GM12878 (cell line): ENCODE measurements at regions not wholly inside any gene's neighbourhood (a gene's known extent, or its start where the extent isn't known, plus 50 kb on each side); places are given as distances from the start of the nearest gene placed in this dataset.

Source experiments
- ATAC-seq: fragments of 200-7000 bp; cut with Tn5 transposase; 3 replicates; pipeline ENCODE4 v1.9.1; 2020; ENCODE audit warnings: mild to moderate bottlenecking, moderate library complexity
- BruUV-seq: library from RNA; stranded (reverse); fragments of 400-500 nt; replicated peaks from 2 replicates; lab custom pipeline; 2021; lab: Mats Ljungman, UMichigan
- CTCF ChIA-PET: fragments of 300-600 bp; sonication (Branson Sonifier 250); formaldehyde crosslinking; extraction: SDS; loops from one replicate; lab custom pipeline; 2021; ENCODE audit warnings: inconsistent platforms; lab: Yijun Ruan, JAX
- POLR2A ChIA-PET: fragments of 350-600 bp; formaldehyde crosslinking; extraction: SDS; loops from one replicate; lab custom pipeline; 2021; ENCODE audit warnings: inconsistent platforms; lab: Charles Lee
- RAD21 ChIA-PET: fragments of 300-600 bp; sonication (Branson Sonifier 250); formaldehyde crosslinking; loops from one replicate; lab custom pipeline; 2023; ENCODE audit warnings: antibody characterized with exemption; ENCODE audit not compliant: unreplicated experiment; lab: Charles Lee
- SMC1A ChIA-PET: fragments of 300-600 bp; sonication (Branson Sonifier 250); formaldehyde crosslinking; loops from one replicate; lab custom pipeline; 2023; ENCODE audit not compliant: unreplicated experiment, uncharacterized antibody; lab: Charles Lee
- DNase-seq: peaks from one replicate; pipeline ENCODE4 v3.0.0-alpha.2; 2011; ENCODE audit warnings: low read depth, low spot score
- FAIRE-seq: peaks from 3 replicates; lab custom pipeline; 2011; peaks lifted over from hg19 to GRCh38; lab: Jason Lieb, UNC
- H2AFZ ChIP-seq: 2 replicates; pipeline ENCODE4 v1.6.0; 2011; ENCODE audit warnings: low read depth, low read length, control low read depth; ENCODE audit not compliant: control insufficient read depth
- H3K27ac ChIP-seq: 2 replicates; pipeline ENCODE4 v1.5.1; 2011; ENCODE audit warnings: control low read depth; ENCODE audit not compliant: control insufficient read depth, insufficient read depth
- H3K27me3 ChIP-seq, 2 experiments: replicated peaks in 1 of 2; 2 replicates each; pipeline versions ENCODE4 v1.6.0 to v1.6.1; 2011; ENCODE audit warnings: low read length in 1 of 2; ENCODE audit not compliant: control insufficient read depth in 2 of 2, insufficient read depth in 2 of 2
- H3K36me3 ChIP-seq, 2 experiments: 2 replicates each; pipeline ENCODE4 v1.5.1; 2011; ENCODE audit warnings: low read length in 1 of 2; ENCODE audit not compliant: control insufficient read depth in 2 of 2, insufficient read depth in 2 of 2
- H3K4me1 ChIP-seq: 2 replicates; pipeline ENCODE4 v1.6.1; 2011; ENCODE audit warnings: mild to moderate bottlenecking, low read length, moderate library complexity, mixed read lengths; ENCODE audit not compliant: control insufficient read depth, insufficient read depth
- H3K4me2 ChIP-seq: 2 replicates; pipeline ENCODE4 v1.6.0; 2011; ENCODE audit warnings: control low read depth; ENCODE audit not compliant: control insufficient read depth, insufficient read depth
- H3K4me3 ChIP-seq: fragments of 200-600 bp; sonication (generic); 2 replicates; pipeline ENCODE4 v1.5.1; 2016
- H3K79me2 ChIP-seq: 2 replicates; pipeline ENCODE4 v1.6.0; 2011; ENCODE audit warnings: low read length; ENCODE audit not compliant: control insufficient read depth, insufficient read depth
- H3K9ac ChIP-seq: 2 replicates; pipeline ENCODE4 v1.8.0; 2011; ENCODE audit warnings: low read length, control low read depth, mixed read lengths; ENCODE audit not compliant: control insufficient read depth, insufficient read depth
- H3K9me3 ChIP-seq: replicated peaks from 3 replicates; pipeline ENCODE4 v1.5.1; 2011; ENCODE audit warnings: mild to moderate bottlenecking, low read length; ENCODE audit not compliant: control insufficient read depth, insufficient read depth
- H4K20me1 ChIP-seq: 2 replicates; pipeline ENCODE4 v1.6.0; 2011; ENCODE audit not compliant: control insufficient read depth, insufficient read depth
- DPF2 ChIP-seq: fragments of 450-650 bp; IDR thresholded peaks from 2 replicates; pipeline ENCODE4 v1.6.1; 2017; ENCODE audit warnings: mild to moderate bottlenecking
- FOXM1 ChIP-seq: IDR thresholded peaks from 2 replicates; pipeline ENCODE4 v1.6.1; 2012; ENCODE audit warnings: low read depth, mild to moderate bottlenecking, inconsistent platforms, low read length, moderate library complexity
- MAX ChIP-seq: IDR thresholded peaks from 2 replicates; pipeline ENCODE4 v1.6.1; 2012; ENCODE audit warnings: low read depth, low read length, improper control_type of control experiment
- SREBF2 ChIP-seq: IDR thresholded peaks from 2 replicates; pipeline ENCODE4 v1.6.1; 2012; ENCODE audit warnings: mild to moderate bottlenecking, low read length
- STAT3 ChIP-seq: IDR thresholded peaks from 2 replicates; pipeline ENCODE4 v1.6.1; 2011; ENCODE audit warnings: low read depth, low read length, improper control_type of control experiment
- ZBTB4 ChIP-seq: fragments of 450-650 bp; formaldehyde crosslinking; IDR thresholded peaks from 2 replicates; pipeline ENCODE4 v1.4.0; 2022; ENCODE audit warnings: mild to moderate bottlenecking, moderate library complexity
- WGBS: methylation state at CpG from one replicate; pipeline ENCODE4 v1.1.6; 2016; ENCODE audit warnings: low lambda C conversion rate; ENCODE audit not compliant: insufficient replicate concordance, insufficient coverage; ENCODE audit errors: missing lambda C conversion rate; 5-methylcytosine and 5-hydroxymethylcytosine counted together
- in situ Hi-C: fragments of 300-500 bp; cut with MboI; formaldehyde crosslinking; loops from 9 replicates; pipeline ENCODE4 v1.14.3; 2018; ENCODE audit warnings: mixed read lengths
- intact Hi-C: fragments of 100-400 bp; cut with micrococcal nuclease; formaldehyde crosslinking; loops from one replicate; pipeline ENCODE4 v1.14.2; 2022; ENCODE audit not compliant: unreplicated experiment

- Histone ChIP-seq H3K4me3 (no peak overlapping the region), H3K27ac (no peak overlapping the region), H3K9ac (no peak overlapping the region), H3K9me3 (no peaks in the 10 kb centered on the region), H3K79me2 (no peaks in the 10 kb centered on the region), H3K4me2 (no peak overlapping the region), H3K4me1 (no peaks in the 10 kb centered on the region), H2AFZ (no peak overlapping the region), H3K36me3 (no peaks in the 10 kb centered on the region), H3K27me3 (no peaks in the 10 kb centered on the region; a peak in 1 of 4 replicates), H4K20me1 (no peaks in the 10 kb centered on the region)
- WGBS, result 74% methylated on average over 6 of the region's 6 CpGs
- RAD21 ChIA-PET, result no interaction called here
- BruUV-seq, result no TSS peak
- DNase-seq, result no peak
- ATAC-seq, result no peak
- intact Hi-C loops (no loop called here), in situ Hi-C loops (no loop called here)
- CTCF ChIA-PET, result interaction anchor here (1.7 kb wide), 1 partner anchor 13 kb away, joined by 4 read pairs; no protein-coding TSS in a partner anchor
- FAIRE-seq, result no peak
- POLR2A ChIA-PET, result no interaction called here
- TF ChIP-seq DPF2 (no peak), MAX (no peak), SREBF2 (no peak), FOXM1 (no peak), STAT3 (no peak), ZBTB4 (CRISPR knock-in tag) (no peak)
- SMC1A ChIA-PET, result no interaction called here
These were observed 189.5 kb upstream of the GMDS start for GRCh38 chr6:2434912-2435311.
